ENCODE measurements at regions not wholly inside any gene's neighbourhood (a gene's known extent, or its start where the extent isn't known, plus 50 kb on each side); places are given as distances from the start of the nearest gene placed in this dataset.

DNA sequence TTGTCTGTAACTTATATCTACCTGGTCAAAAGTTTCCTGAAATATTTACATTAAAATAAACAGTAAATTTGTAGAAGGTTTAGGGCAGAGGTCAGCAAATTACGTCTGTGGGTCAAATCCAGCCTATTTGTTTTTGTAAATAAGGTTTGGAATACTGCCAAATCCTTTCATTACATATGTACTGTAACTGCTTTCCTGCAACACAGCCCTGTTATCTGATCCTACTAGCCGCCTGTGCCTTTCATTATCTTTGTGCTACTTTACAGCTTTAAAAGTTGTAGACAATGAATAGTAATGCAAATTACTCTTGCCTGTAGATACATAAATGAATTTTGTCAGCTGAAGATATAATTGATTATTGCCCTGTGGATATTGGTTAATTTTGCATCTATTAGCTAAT lies 369.6 kb upstream of the SLC7A11 start:
- no peaks in the 10 kb centered on the region for H3K4me1 ChIP-seq
- no peaks in the 10 kb centered on the region for H3K9me3 ChIP-seq
- no peaks in the 10 kb centered on the region for H3K27me3 ChIP-seq
- H3K4me3 ChIP-seq, result no peak overlapping the region
- no peaks in the 10 kb centered on the region for H3K36me3 ChIP-seq
- H3K27ac ChIP-seq, result no peak overlapping the region
- no peak for TF ChIP-seq POLR2AphosphoS5 (IDR thresholded peaks at IDR 0.05)
- no peak for DNase-seq (ENCODE audit: low spot score in 2 of 2)
- intact Hi-C loops (cut with DNase I; ENCODE audit: low total_unique reads), result no loop called here

DNA sequence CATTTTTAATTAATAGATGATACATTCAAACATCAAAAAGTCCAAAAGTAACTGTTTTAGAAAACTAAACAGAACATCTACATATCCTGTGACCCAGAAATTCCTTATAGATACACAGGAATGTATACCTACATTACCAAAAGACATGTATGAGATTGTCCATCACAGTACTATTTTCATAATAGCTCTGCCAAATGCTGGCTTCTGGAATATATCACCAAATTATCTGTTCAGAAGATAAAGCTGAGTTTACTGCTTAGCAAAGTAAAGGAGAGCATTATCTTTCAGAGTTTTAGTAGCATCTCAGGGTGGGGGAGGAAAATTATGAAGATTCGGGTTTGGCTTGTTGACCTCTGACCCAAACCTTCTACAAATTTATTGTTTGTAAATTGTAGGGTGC lies 368.9 kb upstream of the SLC7A11 start:
- Histone ChIP-seq H3K4me3 (no peak overlapping the region), H3K27me3 (no peaks in the 10 kb centered on the region), H3K36me3 (no peaks in the 10 kb centered on the region), H3K4me1 (no peaks in the 10 kb centered on the region), H3K9me3 (no peaks in the 10 kb centered on the region), H3K27ac (no peak overlapping the region)
- TF ChIP-seq, protein P1, sequence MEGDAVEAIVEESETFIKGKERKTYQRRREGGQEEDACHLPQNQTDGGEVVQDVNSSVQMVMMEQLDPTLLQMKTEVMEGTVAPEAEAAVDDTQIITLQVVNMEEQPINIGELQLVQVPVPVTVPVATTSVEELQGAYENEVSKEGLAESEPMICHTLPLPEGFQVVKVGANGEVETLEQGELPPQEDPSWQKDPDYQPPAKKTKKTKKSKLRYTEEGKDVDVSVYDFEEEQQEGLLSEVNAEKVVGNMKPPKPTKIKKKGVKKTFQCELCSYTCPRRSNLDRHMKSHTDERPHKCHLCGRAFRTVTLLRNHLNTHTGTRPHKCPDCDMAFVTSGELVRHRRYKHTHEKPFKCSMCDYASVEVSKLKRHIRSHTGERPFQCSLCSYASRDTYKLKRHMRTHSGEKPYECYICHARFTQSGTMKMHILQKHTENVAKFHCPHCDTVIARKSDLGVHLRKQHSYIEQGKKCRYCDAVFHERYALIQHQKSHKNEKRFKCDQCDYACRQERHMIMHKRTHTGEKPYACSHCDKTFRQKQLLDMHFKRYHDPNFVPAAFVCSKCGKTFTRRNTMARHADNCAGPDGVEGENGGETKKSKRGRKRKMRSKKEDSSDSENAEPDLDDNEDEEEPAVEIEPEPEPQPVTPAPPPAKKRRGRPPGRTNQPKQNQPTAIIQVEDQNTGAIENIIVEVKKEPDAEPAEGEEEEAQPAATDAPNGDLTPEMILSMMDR (IDR thresholded peaks at IDR 0.05), result no peak
- TF ChIP-seq POLR2AphosphoS5 (IDR thresholded peaks at IDR 0.05), result no peak
- no peak for TF ChIP-seq POLR2A (IDR thresholded peaks at IDR 0.05)
- intact Hi-C loops (cut with DNase I; ENCODE audit: low total_unique reads), result no loop called here
- no peak for DNase-seq (ENCODE audit: low spot score in 2 of 2)

DNA sequence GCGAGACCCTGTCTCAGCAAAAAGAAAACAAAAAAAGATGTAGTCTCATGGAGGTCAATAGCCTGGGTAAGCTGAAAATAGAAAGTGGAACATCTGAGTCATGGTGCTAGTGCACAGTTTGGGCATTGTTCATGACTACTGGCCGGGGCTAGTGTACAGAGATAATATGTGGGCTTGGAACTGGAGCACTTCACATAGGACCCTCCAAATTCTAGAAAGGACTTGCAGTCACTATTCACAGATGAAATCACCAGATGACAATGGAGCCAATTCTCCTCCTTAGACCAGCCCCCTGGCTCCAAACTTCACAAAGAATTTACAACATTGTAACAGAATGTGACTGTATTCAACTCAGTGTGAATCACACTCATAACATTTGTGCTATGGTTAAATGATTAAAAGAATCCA lies 367.8 kb upstream of the SLC7A11 start:
- H3K4me1 ChIP-seq, result no peaks in the 10 kb centered on the region
- no peaks in the 10 kb centered on the region for H3K36me3 ChIP-seq
- H3K27ac ChIP-seq, result no peak overlapping the region
- H3K27me3 ChIP-seq, result no peaks in the 10 kb centered on the region
- H3K9me3 ChIP-seq, result no peaks in the 10 kb centered on the region
- TF ChIP-seq POLR2A (IDR thresholded peaks at IDR 0.05) (no peak), POLR2AphosphoS5 (IDR thresholded peaks at IDR 0.05) (no peak)
- TF ChIP-seq, protein P1 (IDR thresholded peaks at IDR 0.05), result no peak
- intact Hi-C loops (cut with DNase I; ENCODE audit: low total_unique reads), result no loop called here
- no peak for DNase-seq (ENCODE audit: low spot score in 2 of 2)
- no peak overlapping the region for H3K4me3 ChIP-seq

DNA sequence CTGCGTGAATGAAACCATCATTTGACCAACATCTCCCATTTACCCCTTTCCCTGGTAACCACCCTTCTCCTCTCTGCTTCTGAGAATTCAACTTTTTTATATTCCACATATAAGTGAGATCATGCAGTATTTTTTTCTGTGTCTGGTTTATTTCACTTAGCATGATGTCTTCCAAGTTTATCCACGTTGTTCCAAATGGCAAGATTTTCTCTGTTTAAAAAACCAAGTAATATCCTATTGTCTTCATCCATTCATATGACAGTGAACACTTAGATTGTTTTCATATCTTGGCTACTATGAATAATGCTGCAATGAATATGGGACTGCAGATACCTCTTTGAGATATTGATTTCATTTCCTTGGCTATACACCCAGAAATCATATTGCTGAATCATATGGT lies 362.4 kb upstream of the SLC7A11 start:
- no peak overlapping the region for H3K4me3 ChIP-seq
- no peak for DNase-seq (ENCODE audit: low spot score in 2 of 2)
- H3K27ac ChIP-seq, result no peak overlapping the region
- intact Hi-C loops (cut with DNase I; ENCODE audit: low total_unique reads), result no loop called here
- no peaks in the 10 kb centered on the region for H3K4me1 ChIP-seq
- H3K36me3 ChIP-seq, result no peaks in the 10 kb centered on the region
- peaks cover 0 to 8% of the 10 kb centered on the region in 2 donors for H3K9me3 ChIP-seq
- TF ChIP-seq POLR2AphosphoS5 (IDR thresholded peaks at IDR 0.05), result no peak
- TF ChIP-seq, protein P1 (IDR thresholded peaks at IDR 0.05), result no peak
- no peak for TF ChIP-seq POLR2A (IDR thresholded peaks at IDR 0.05)
- no peaks in the 10 kb centered on the region for H3K27me3 ChIP-seq

DNA sequence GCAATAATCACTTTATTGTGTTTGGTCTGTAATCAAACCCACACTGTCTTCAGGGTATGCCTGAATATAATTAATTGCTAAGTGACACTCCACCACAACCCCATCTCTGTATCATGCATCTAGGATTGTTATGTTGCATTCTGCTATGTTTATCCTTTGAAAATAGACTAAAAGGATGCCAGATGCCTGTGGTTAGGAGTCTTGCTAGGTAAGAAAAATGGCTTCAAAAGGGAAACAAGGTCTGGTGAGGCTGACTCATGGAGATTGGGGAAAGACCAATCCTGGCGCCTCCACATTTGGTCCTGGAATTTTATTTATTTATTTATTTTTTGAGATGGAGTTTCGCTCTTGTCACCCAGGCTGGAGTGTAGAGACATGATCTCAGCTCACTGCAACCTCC lies 360.5 kb upstream of the SLC7A11 start:
- no peak overlapping the region for H3K27ac ChIP-seq
- peaks cover 0 to 8% of the 10 kb centered on the region in 2 donors for H3K9me3 ChIP-seq
- no peak for DNase-seq (ENCODE audit: low spot score in 2 of 2)
- intact Hi-C loops (cut with DNase I; ENCODE audit: low total_unique reads), result no loop called here
- H3K27me3 ChIP-seq, result no peaks in the 10 kb centered on the region
- H3K36me3 ChIP-seq, result no peaks in the 10 kb centered on the region
- H3K4me1 ChIP-seq, result no peaks in the 10 kb centered on the region
- H3K4me3 ChIP-seq, result no peak overlapping the region
- no peak for TF ChIP-seq POLR2AphosphoS5 (IDR thresholded peaks at IDR 0.05)
- TF ChIP-seq, protein P1 (IDR thresholded peaks at IDR 0.05), result no peak
- no peak for TF ChIP-seq POLR2A (IDR thresholded peaks at IDR 0.05)

DNA sequence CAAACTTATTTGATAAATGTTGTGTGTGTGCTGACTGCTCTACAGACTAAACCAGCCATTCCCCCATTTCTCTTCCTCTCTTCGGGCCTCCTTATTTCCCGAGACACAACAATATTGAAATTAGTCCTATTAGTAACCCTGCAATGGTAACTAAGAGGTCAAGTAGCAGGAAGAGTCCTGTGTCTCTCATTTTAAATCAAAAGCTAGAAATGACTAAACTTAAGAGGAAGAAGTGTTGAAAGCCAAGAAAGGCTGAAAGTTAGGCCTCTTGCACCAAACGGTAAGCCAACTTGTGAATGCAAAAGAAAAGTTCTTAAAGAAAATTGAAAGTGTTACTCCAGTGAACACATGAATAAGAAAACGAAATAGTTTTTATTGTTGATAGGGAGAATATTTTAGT lies 357.8 kb upstream of the SLC7A11 start:
- Histone ChIP-seq H3K36me3 (no peaks in the 10 kb centered on the region), H3K4me3 (no peak overlapping the region), H3K27me3 (no peaks in the 10 kb centered on the region), H3K27ac (no peak overlapping the region), H3K4me1 (no peaks in the 10 kb centered on the region), H3K9me3 (peaks cover 0 to 8% of the 10 kb centered on the region in 2 donors)
- no peak for TF ChIP-seq POLR2AphosphoS5 (IDR thresholded peaks at IDR 0.05)
- no peak for TF ChIP-seq POLR2A (IDR thresholded peaks at IDR 0.05)
- TF ChIP-seq, protein P1 (IDR thresholded peaks at IDR 0.05), result no peak
- intact Hi-C loops (cut with DNase I; ENCODE audit: low total_unique reads), result no loop called here
- no peak for DNase-seq (ENCODE audit: low spot score in 2 of 2)
